ENCODE measurements at regions not wholly inside any gene's neighbourhood (a gene's known extent, or its start where the extent isn't known, plus 50 kb on each side); places are given as distances from the start of the nearest gene placed in this dataset.

- DNase-seq (ENCODE audit: low spot score): no peak
Measured at GRCh38 chr2:8015848-8016600, 665.8 kb upstream of the ID2 start.

- DNase-seq (ENCODE audit: low spot score): no peak
Measured at GRCh38 chr2:8016688-8017087, 665.2 kb upstream of the ID2 start.

- DNase-seq (ENCODE audit: low spot score): no peak
Measured at GRCh38 chr2:8018956-8019355, 662.9 kb upstream of the ID2 start.

- DNase-seq (ENCODE audit: low spot score): no peak
Measured at GRCh38 chr2:8019934-8020333, 661.9 kb upstream of the ID2 start.

- no peak for DNase-seq (ENCODE audit: low spot score)
Measured at GRCh38 chr2:8021921-8022320, 659.9 kb upstream of the ID2 start.

GRCh38 chr2:8022908-8023640 is 658.8 kb upstream of the ID2 start:
- no peak for DNase-seq (ENCODE audit: low spot score)

GRCh38 chr2:8024506-8024905 is 657.4 kb upstream of the ID2 start:
- DNase-seq (ENCODE audit: low spot score): no peak

- DNase-seq (ENCODE audit: low spot score): no peak
Measured at GRCh38 chr2:8026381-8026780, 655.5 kb upstream of the ID2 start.

- DNase-seq (ENCODE audit: low spot score): no peak
Measured at GRCh38 chr2:8027387-8027786, 654.5 kb upstream of the ID2 start.

- no peak for DNase-seq (ENCODE audit: low spot score)
Measured at GRCh38 chr2:8028036-8028435, 653.8 kb upstream of the ID2 start.

GRCh38 chr2:8028436-8028835 is 653.4 kb upstream of the ID2 start:
- no peak for DNase-seq (ENCODE audit: low spot score)

- DNase-seq (ENCODE audit: low spot score): no peak
Measured at GRCh38 chr2:8028981-8029380, 652.9 kb upstream of the ID2 start.

GRCh38 chr2:8030573-8031303 is 651.1 kb upstream of the ID2 start:
- DNase-seq (ENCODE audit: low spot score): no peak

GRCh38 chr2:8031370-8031769 is 650.5 kb upstream of the ID2 start:
- no peak for DNase-seq (ENCODE audit: low spot score)

- DNase-seq (ENCODE audit: low spot score): no peak
Measured at GRCh38 chr2:8033546-8034096, 648.2 kb upstream of the ID2 start.

GRCh38 chr2:8036366-8036765 is 645.5 kb upstream of the ID2 start:
- DNase-seq (ENCODE audit: low spot score): no peak

GRCh38 chr2:8039732-8040131 is 642.1 kb upstream of the ID2 start:
- DNase-seq (ENCODE audit: low spot score): no peak

- no peak for DNase-seq (ENCODE audit: low spot score)
Measured at GRCh38 chr2:8043295-8043694, 638.6 kb upstream of the ID2 start.

GRCh38 chr2:8044046-8044594 is 637.7 kb upstream of the ID2 start:
- no peak for DNase-seq (ENCODE audit: low spot score)

GRCh38 chr2:8045081-8045614 is 636.7 kb upstream of the ID2 start:
- no peak for DNase-seq (ENCODE audit: low spot score)

GRCh38 chr2:8046849-8047248 is 635.0 kb upstream of the ID2 start:
- DNase-seq (ENCODE audit: low spot score): no peak

GRCh38 chr2:8049176-8049575 is 632.7 kb upstream of the ID2 start:
- no peak for DNase-seq (ENCODE audit: low spot score)
